KMS-11 (cell line): ENCODE measurements at regions not wholly inside any gene's neighbourhood (a gene's known extent, or its start where the extent isn't known, plus 50 kb on each side); places are given as distances from the start of the nearest gene placed in this dataset.

ENCODE experiments used
- H2AFZ ChIP-seq: fragments of 200-600 bp; sonication (generic); 2 replicates; pipeline ENCODE4 v1.6.1; 2016; ENCODE audit warnings: antibody characterized with exemption, mixed run types, low read depth
- H3K27ac ChIP-seq: fragments of 200-600 bp; sonication (generic); 2 replicates; pipeline ENCODE4 v1.6.1; 2016; ENCODE audit warnings: mild to moderate bottlenecking, mixed run types
- H3K27me3 ChIP-seq: fragments of 200-600 bp; sonication (generic); 2 replicates; pipeline ENCODE4 v1.6.1; 2017; ENCODE audit warnings: mild to moderate bottlenecking, low read depth, mixed run types, moderate library complexity; ENCODE audit not compliant: insufficient read depth
- H3K36me3 ChIP-seq: fragments of 200-600 bp; sonication (generic); 2 replicates; pipeline ENCODE4 v1.6.1; 2017; ENCODE audit warnings: mild to moderate bottlenecking, mixed run types; ENCODE audit not compliant: insufficient read depth
- H3K4me1 ChIP-seq: fragments of 200-600 bp; sonication (generic); 2 replicates; pipeline ENCODE4 v1.6.1; 2016; ENCODE audit warnings: mild to moderate bottlenecking, low read depth, mixed run types; ENCODE audit not compliant: poor library complexity, severe bottlenecking
- H3K4me2 ChIP-seq: fragments of 200-600 bp; sonication (generic); 2 replicates; pipeline ENCODE4 v1.7.0; 2016; ENCODE audit warnings: mild to moderate bottlenecking, mixed run types
- H3K4me3 ChIP-seq: fragments of 200-600 bp; sonication (generic); IDR thresholded peaks from 2 replicates; pipeline ENCODE4 v1.6.1; 2017; ENCODE audit warnings: low read depth, low read length, mixed read lengths; ENCODE audit not compliant: insufficient read depth
- H3K79me2 ChIP-seq: fragments of 200-600 bp; sonication (generic); 2 replicates; pipeline ENCODE4 v1.6.1; 2016; ENCODE audit warnings: low read depth, mixed run types; ENCODE audit not compliant: insufficient read depth
- H3K9ac ChIP-seq: fragments of 200-600 bp; sonication (generic); 2 replicates; pipeline ENCODE4 v1.6.1; 2016; ENCODE audit warnings: mild to moderate bottlenecking, mixed run types
- H4K20me1 ChIP-seq: fragments of 200-600 bp; sonication (generic); 2 replicates; pipeline ENCODE4 v1.6.1; 2016; ENCODE audit warnings: mild to moderate bottlenecking, mixed run types; ENCODE audit not compliant: insufficient read depth
- TF ChIP-seq, protein P1 (sequence below): fragments of 200-600 bp; sonication (generic); conservative IDR thresholded peaks from 2 replicates; pipeline ENCODE4 v1.6.1; 2017; ENCODE audit warnings: low read depth, mild to moderate bottlenecking, antibody characterized with exemption, low read length, moderate library complexity, mixed read lengths

DNA sequence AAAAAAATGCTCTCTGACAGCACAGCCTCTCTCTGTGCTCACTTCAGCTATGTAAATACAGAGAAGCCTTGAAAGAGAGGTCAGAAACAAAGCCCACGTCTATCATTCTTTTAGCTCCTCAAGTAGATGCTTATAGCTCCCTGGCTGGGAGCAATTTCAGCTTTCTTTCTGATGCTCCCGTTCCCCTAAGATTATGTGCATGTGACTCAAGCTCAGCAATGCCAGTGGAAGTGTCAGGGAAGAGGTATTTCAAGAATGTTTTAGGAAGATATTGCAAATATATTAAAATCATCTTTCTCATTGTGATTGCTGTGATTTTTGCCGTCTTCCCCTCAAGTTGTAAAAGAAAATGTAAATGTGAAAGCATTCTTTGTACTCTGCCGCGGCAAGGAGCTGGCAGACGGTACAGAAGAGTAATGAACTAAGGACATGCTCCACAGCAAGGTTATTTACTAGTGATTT is 1353.7 kb upstream of the ACO1 start:
- Histone ChIP-seq H3K4me3 (no peak overlapping the region), H3K9ac (no peak overlapping the region), H2AFZ (no peak overlapping the region), H3K4me2 (no peak overlapping the region), H3K36me3 (no peaks in the 10 kb centered on the region), H3K27me3 (no peaks in the 10 kb centered on the region), H3K4me1 (no peaks in the 10 kb centered on the region), H3K27ac (no peak overlapping the region), H3K79me2 (no peaks in the 10 kb centered on the region), H4K20me1 (no peaks in the 10 kb centered on the region)
- TF ChIP-seq, protein P1, sequence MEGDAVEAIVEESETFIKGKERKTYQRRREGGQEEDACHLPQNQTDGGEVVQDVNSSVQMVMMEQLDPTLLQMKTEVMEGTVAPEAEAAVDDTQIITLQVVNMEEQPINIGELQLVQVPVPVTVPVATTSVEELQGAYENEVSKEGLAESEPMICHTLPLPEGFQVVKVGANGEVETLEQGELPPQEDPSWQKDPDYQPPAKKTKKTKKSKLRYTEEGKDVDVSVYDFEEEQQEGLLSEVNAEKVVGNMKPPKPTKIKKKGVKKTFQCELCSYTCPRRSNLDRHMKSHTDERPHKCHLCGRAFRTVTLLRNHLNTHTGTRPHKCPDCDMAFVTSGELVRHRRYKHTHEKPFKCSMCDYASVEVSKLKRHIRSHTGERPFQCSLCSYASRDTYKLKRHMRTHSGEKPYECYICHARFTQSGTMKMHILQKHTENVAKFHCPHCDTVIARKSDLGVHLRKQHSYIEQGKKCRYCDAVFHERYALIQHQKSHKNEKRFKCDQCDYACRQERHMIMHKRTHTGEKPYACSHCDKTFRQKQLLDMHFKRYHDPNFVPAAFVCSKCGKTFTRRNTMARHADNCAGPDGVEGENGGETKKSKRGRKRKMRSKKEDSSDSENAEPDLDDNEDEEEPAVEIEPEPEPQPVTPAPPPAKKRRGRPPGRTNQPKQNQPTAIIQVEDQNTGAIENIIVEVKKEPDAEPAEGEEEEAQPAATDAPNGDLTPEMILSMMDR = no peak

DNA sequence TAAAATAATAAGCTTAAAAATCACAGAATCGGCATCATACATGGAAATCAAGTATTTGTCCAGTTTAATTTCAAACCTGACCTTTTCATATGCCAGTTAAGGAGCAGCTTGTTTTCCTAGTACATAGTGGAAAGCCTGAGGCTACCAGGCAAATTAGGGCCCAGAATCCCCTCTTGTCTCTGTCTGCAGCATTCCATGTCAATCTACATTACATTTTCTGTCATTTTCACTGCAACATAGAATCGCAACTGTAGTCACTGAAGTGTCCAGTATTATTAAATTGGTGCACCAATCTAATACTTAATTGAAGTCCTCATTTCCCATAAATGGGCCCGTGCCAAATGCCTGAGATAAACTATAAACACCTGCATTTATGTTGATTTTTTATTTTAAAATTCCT is 1352.2 kb upstream of the ACO1 start:
- Histone ChIP-seq H3K4me3 (no peak overlapping the region), H3K4me1 (no peaks in the 10 kb centered on the region), H2AFZ (no peak overlapping the region), H3K9ac (no peak overlapping the region), H3K36me3 (no peaks in the 10 kb centered on the region), H3K79me2 (no peaks in the 10 kb centered on the region), H3K4me2 (no peak overlapping the region), H4K20me1 (no peaks in the 10 kb centered on the region), H3K27me3 (no peaks in the 10 kb centered on the region), H3K27ac (no peak overlapping the region)
- TF ChIP-seq, protein P1 = no peak

DNA sequence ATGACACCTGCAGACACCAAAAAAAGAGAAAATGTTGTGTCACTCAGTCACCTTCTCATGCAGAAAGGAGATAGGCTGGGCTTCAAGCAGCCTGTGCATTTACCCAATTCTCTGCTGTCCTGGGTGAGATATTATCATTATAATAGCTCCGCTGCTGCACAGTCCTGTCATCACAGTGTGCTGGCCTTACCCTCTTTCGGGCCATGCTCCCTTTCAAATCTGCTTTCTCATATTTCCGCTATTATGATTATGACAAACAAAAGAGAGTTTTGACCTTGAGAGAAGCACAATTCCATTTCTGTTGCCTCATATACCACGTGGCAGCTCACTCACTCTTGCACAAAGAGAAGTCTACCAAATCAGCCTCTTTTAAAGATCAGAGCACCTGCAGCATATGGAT is 1350.1 kb upstream of the ACO1 start:
- no peaks in the 10 kb centered on the region for H4K20me1 ChIP-seq
- no peaks in the 10 kb centered on the region for H3K4me1 ChIP-seq
- no peaks in the 10 kb centered on the region for H3K27me3 ChIP-seq
- H3K27ac ChIP-seq = no peak overlapping the region
- no peak overlapping the region for H2AFZ ChIP-seq
- H3K4me2 ChIP-seq = no peak overlapping the region
- no peak overlapping the region for H3K9ac ChIP-seq
- TF ChIP-seq, protein P1 = no peak
- no peak overlapping the region for H3K4me3 ChIP-seq
- no peaks in the 10 kb centered on the region for H3K36me3 ChIP-seq
- no peaks in the 10 kb centered on the region for H3K79me2 ChIP-seq

DNA sequence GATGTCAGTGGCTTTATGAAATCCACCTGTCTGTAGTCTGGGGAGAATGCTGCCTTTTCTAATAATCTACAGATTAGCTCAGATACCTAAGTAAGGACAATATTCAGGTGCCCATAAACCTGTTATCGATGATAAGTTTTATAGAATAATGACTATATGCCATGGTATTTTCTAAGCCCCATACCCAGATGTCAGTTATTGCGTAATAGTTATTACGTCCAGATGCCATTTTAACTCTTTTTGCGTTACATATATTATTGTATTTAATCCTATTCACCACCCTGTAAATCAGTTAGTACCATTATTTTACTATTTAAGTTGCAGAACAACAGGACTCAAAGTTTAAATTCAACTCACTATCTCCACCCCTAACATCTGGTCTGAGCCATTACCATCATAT is 1343.9 kb upstream of the ACO1 start:
- Histone ChIP-seq H2AFZ (no peak overlapping the region), H3K36me3 (no peaks in the 10 kb centered on the region), H3K27me3 (no peaks in the 10 kb centered on the region), H3K4me2 (no peak overlapping the region), H4K20me1 (no peaks in the 10 kb centered on the region), H3K27ac (no peak overlapping the region), H3K9ac (no peak overlapping the region), H3K4me1 (no peaks in the 10 kb centered on the region), H3K79me2 (no peaks in the 10 kb centered on the region), H3K4me3 (no peak overlapping the region)
- TF ChIP-seq, protein P1 = no peak
